Spleen (tissue), 7 donors: ENCODE measurements at regions not wholly inside any gene's neighbourhood (a gene's known extent, or its start where the extent isn't known, plus 50 kb on each side); places are given as distances from the start of the nearest gene placed in this dataset.

ENCODE experiments used
- POLR2A ChIP-seq, 3 donors: fragments of 450-650 bp; IDR thresholded peaks; one replicate each; pipeline ENCODE4 v1.5.1; 2017; ENCODE audit warnings: antibody characterized with exemption in 3 of 3, mild to moderate bottlenecking in 1 of 3
- POLR2AphosphoS5 ChIP-seq, 3 donors: sonication (generic); formaldehyde crosslinking; IDR thresholded peaks; one replicate each; pipeline ENCODE4 v1.5.1; 2017; ENCODE audit warnings: antibody characterized with exemption in 3 of 3
- TF ChIP-seq, protein P1 (sequence below), 11 experiments: fragments of 200-600 bp in 7 of 11; fragments of 450-650 bp in 4 of 11; sonication (generic) in 4 of 11; IDR thresholded peaks in 8 of 11; conservative IDR thresholded peaks in 3 of 11; 1 replicate in 7 of 11; 2 replicates in 4 of 11; pipeline versions ENCODE4 v1.4.0 to v1.8.0; 2016 to 2021; ENCODE audit warnings: antibody characterized with exemption in 11 of 11, inconsistent platforms in 4 of 11, mild to moderate bottlenecking in 1 of 11
- donor health status: DM: no; HTN: no; CAD: no; lungs with moderate emphysema.
- donor health status: DM: no; HTN: no; CAD: no.
- donor health status: DM: no; HTN: no; CAD: no.

DNA sequence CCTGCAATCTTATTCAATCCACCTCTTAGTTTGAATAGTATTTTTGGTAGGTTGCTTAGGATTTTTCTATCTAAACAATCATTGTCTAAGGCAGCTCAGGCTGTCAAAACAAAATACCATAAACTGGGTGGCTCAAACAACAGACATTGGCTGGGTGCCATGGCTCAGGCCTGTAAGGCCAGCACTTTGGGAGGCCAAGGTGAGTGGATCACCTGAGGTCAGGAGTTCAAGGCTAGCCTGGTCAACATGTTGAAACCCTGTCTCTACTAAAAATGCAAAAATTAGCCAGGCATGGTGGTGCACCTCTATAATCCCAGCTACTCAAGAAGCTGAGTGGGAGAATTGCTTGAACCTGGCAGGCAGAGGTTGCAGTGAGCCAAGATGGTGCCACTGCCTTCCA is 126.7 kb downstream of the CYLD start:
- TF ChIP-seq, protein P1, sequence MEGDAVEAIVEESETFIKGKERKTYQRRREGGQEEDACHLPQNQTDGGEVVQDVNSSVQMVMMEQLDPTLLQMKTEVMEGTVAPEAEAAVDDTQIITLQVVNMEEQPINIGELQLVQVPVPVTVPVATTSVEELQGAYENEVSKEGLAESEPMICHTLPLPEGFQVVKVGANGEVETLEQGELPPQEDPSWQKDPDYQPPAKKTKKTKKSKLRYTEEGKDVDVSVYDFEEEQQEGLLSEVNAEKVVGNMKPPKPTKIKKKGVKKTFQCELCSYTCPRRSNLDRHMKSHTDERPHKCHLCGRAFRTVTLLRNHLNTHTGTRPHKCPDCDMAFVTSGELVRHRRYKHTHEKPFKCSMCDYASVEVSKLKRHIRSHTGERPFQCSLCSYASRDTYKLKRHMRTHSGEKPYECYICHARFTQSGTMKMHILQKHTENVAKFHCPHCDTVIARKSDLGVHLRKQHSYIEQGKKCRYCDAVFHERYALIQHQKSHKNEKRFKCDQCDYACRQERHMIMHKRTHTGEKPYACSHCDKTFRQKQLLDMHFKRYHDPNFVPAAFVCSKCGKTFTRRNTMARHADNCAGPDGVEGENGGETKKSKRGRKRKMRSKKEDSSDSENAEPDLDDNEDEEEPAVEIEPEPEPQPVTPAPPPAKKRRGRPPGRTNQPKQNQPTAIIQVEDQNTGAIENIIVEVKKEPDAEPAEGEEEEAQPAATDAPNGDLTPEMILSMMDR (IDR thresholded peaks at IDR 0.05 in 8 of 11, conservative IDR thresholded peaks at IDR 0.05 in 3 of 11), result no peak
- TF ChIP-seq POLR2A (IDR thresholded peaks at IDR 0.05), result no peak
- TF ChIP-seq POLR2AphosphoS5 (IDR thresholded peaks at IDR 0.05), result no peak
